IMR-90 (cell line): ENCODE measurements at regions not wholly inside any gene's neighbourhood (a gene's known extent, or its start where the extent isn't known, plus 50 kb on each side); places are given as distances from the start of the nearest gene placed in this dataset.

ENCODE experiments used
- ATAC-seq: fragments of 200-7000 bp; cut with Tn5 transposase; 2 replicates; pipeline ENCODE4 v1.9.1; 2020; ENCODE audit warnings: low read depth, mild to moderate bottlenecking, moderate library complexity
- BruUV-seq: library from RNA; stranded (reverse); fragments of 400-500 nt; replicated peaks from 2 replicates; lab custom pipeline; 2021; lab: Mats Ljungman, UMichigan
- CTCF ChIA-PET: fragments of 300-600 bp; formaldehyde crosslinking; extraction: SDS; loops from one replicate; lab custom pipeline; 2021; ENCODE audit warnings: antibody characterized with exemption; lab: Yijun Ruan, JAX
- POLR2A ChIA-PET: fragments of 300-600 bp; sonication (Branson Sonifier 250); formaldehyde crosslinking; loops from one replicate; lab custom pipeline; 2022; ENCODE audit warnings: antibody characterized with exemption; ENCODE audit not compliant: unreplicated experiment; lab: Charles Lee
- DNase-seq: peaks from one replicate; pipeline ENCODE4 v3.0.0; 2013
- H2AFZ ChIP-seq: replicated peaks from 2 replicates; pipeline ENCODE3; 2013; ENCODE audit warnings: low read length, mild to moderate bottlenecking; ENCODE audit not compliant: poor library complexity
- H2AK5ac ChIP-seq: 2 replicates; pipeline ENCODE4 v1.6.1; 2013; ENCODE audit warnings: low read depth, low read length, inconsistent platforms
- H2AK9ac ChIP-seq: replicated peaks from 2 replicates; pipeline ENCODE3; 2013; ENCODE audit warnings: mild to moderate bottlenecking, low read depth, low read length, moderate library complexity; ENCODE audit not compliant: poor library complexity
- H2BK120ac ChIP-seq: 2 replicates; pipeline ENCODE4 v1.6.1; 2013; ENCODE audit warnings: low read depth, low read length, inconsistent platforms
- H2BK15ac ChIP-seq: 3 replicates; pipeline ENCODE4 v1.6.1; 2013; ENCODE audit warnings: low read depth, low read length, inconsistent platforms
- H2BK20ac ChIP-seq: 2 replicates; pipeline ENCODE4 v1.6.1; 2013; ENCODE audit warnings: low read depth, mild to moderate bottlenecking, inconsistent platforms, low read length, moderate library complexity
- H2BK5ac ChIP-seq: 2 replicates; pipeline ENCODE4 v1.6.1; 2013; ENCODE audit warnings: mild to moderate bottlenecking, low read depth, low read length, inconsistent platforms; ENCODE audit not compliant: poor library complexity, severe bottlenecking
- H3K14ac ChIP-seq: replicated peaks from 2 replicates; pipeline ENCODE4 v1.6.1; 2013; ENCODE audit warnings: low read depth, low read length, inconsistent platforms
- H3K18ac ChIP-seq: 2 replicates; pipeline ENCODE4 v1.6.1; 2013; ENCODE audit warnings: low read depth, low read length, control low read depth
- H3K23ac ChIP-seq: 2 replicates; pipeline ENCODE4 v1.6.1; 2013; ENCODE audit warnings: low read depth, low read length, inconsistent platforms
- H3K27ac ChIP-seq: 2 replicates; pipeline ENCODE4 v1.5.1; 2013; ENCODE audit warnings: mild to moderate bottlenecking, control low read depth, low read length; ENCODE audit not compliant: insufficient read depth
- H3K27me3 ChIP-seq: 2 replicates; pipeline ENCODE4 v1.6.1; 2013; ENCODE audit warnings: low read length; ENCODE audit not compliant: control insufficient read depth, insufficient read depth
- H3K36me3 ChIP-seq: 2 replicates; pipeline ENCODE4 v1.6.1; 2013; ENCODE audit warnings: low read length, mixed read lengths; ENCODE audit not compliant: control insufficient read depth, insufficient read depth
- H3K4ac ChIP-seq: 2 replicates; pipeline ENCODE4 v1.6.1; 2013; ENCODE audit warnings: low read depth, low read length, inconsistent platforms
- H3K4me1 ChIP-seq: 2 replicates; pipeline ENCODE4 v1.6.1; 2013; ENCODE audit warnings: low read length, mixed read lengths; ENCODE audit not compliant: control insufficient read depth, insufficient read depth
- H3K4me2 ChIP-seq: 2 replicates; pipeline ENCODE4 v1.6.1; 2013; ENCODE audit warnings: low read depth, mild to moderate bottlenecking, control low read depth, low read length, moderate library complexity
- H3K4me3 ChIP-seq: 2 replicates; pipeline ENCODE4 v1.5.1; 2013; ENCODE audit warnings: low read depth, mild to moderate bottlenecking, control low read depth, low read length, moderate library complexity; ENCODE audit not compliant: insufficient read depth
- H3K56ac ChIP-seq: 2 replicates; pipeline ENCODE4 v1.6.1; 2013; ENCODE audit warnings: low read length, inconsistent platforms; ENCODE audit not compliant: insufficient read depth; ENCODE audit errors: extremely low read depth
- H3K79me1 ChIP-seq, 2 experiments: 2 replicates each; pipeline ENCODE4 v1.6.1; 2013; ENCODE audit warnings: low read length in 2 of 2, inconsistent platforms in 1 of 2, low read depth in 1 of 2
- H3K9ac ChIP-seq: 2 replicates; pipeline ENCODE4 v1.6.1; 2013; ENCODE audit warnings: low read depth, low read length, control low read depth
- H3K9me1 ChIP-seq: 2 replicates; pipeline ENCODE4 v1.6.1; 2013; ENCODE audit warnings: low read length, inconsistent platforms; ENCODE audit not compliant: insufficient read depth
- H3K9me3 ChIP-seq: 2 replicates; pipeline ENCODE4 v1.6.1; 2013; ENCODE audit warnings: low read length; ENCODE audit not compliant: control insufficient read depth, insufficient read depth
- H4K20me1 ChIP-seq: 2 replicates; pipeline ENCODE4 v1.6.1; 2013; ENCODE audit warnings: low read length, inconsistent platforms; ENCODE audit not compliant: insufficient read depth
- H4K5ac ChIP-seq: 2 replicates; pipeline ENCODE4 v1.6.1; 2013; ENCODE audit warnings: mild to moderate bottlenecking, low read depth, low read length, control low read depth
- H4K8ac ChIP-seq, 2 experiments: 2 replicates each; pipeline ENCODE4 v1.6.1; 2013; ENCODE audit warnings: low read depth in 2 of 2, low read length in 2 of 2, control low read depth in 1 of 2, inconsistent platforms in 1 of 2
- H4K91ac ChIP-seq: 2 replicates; pipeline ENCODE4 v1.6.1; 2013; ENCODE audit warnings: low read depth, low read length, inconsistent platforms; ENCODE audit not compliant: insufficient read depth
- BHLHE40 ChIP-seq: fragments of 150-350 bp; IDR thresholded peaks from 2 replicates; pipeline ENCODE4 v1.6.1; 2016; ENCODE audit warnings: mild to moderate bottlenecking, low read depth, low read length
- CEBPB ChIP-seq: IDR thresholded peaks from 2 replicates; pipeline ENCODE4 v1.6.1; 2012; ENCODE audit warnings: low read depth, low read length, improper control_type of control experiment
- CHD1 ChIP-seq: IDR thresholded peaks from 2 replicates; pipeline ENCODE4 v1.6.1; 2012; ENCODE audit warnings: low read depth, low read length, improper control_type of control experiment
- FOS ChIP-seq: fragments of 150-350 bp; IDR thresholded peaks from 2 replicates; pipeline ENCODE4 v1.6.1; 2016; ENCODE audit warnings: low read depth, low read length
- MAFK ChIP-seq: IDR thresholded peaks from 2 replicates; pipeline ENCODE4 v1.6.1; 2012; ENCODE audit warnings: low read depth, low read length, improper control_type of control experiment
- MAZ ChIP-seq: IDR thresholded peaks from 2 replicates; pipeline ENCODE4 v1.6.1; 2012; ENCODE audit warnings: low read depth, mild to moderate bottlenecking, low read length, improper control_type of control experiment, moderate library complexity, borderline replicate concordance
- MXI1 ChIP-seq: IDR thresholded peaks from 2 replicates; pipeline ENCODE4 v1.6.1; 2012; ENCODE audit warnings: low read depth, mild to moderate bottlenecking, low read length, moderate library complexity, borderline replicate concordance
- NFE2L2 ChIP-seq: fragments of 150-350 bp; IDR thresholded peaks from 2 replicates; pipeline ENCODE4 v1.6.1; 2016; ENCODE audit warnings: low read depth, mild to moderate bottlenecking, low read length
- POLR2A ChIP-seq: IDR thresholded peaks from 2 replicates; pipeline ENCODE4 v1.6.1; 2012; ENCODE audit warnings: mild to moderate bottlenecking, low read depth, low read length
- RAD21 ChIP-seq: IDR thresholded peaks from 2 replicates; pipeline ENCODE4 v1.6.1; 2012; ENCODE audit warnings: low read length, improper control_type of control experiment
- RCOR1 ChIP-seq: IDR thresholded peaks from 2 replicates; pipeline ENCODE4 v1.6.1; 2012; ENCODE audit warnings: mild to moderate bottlenecking, low read length, improper control_type of control experiment; ENCODE audit not compliant: insufficient replicate concordance
- RFX5 ChIP-seq: IDR thresholded peaks from 2 replicates; pipeline ENCODE4 v1.8.0; 2012; ENCODE audit warnings: low read depth, mild to moderate bottlenecking, low read length, moderate library complexity
- SMC3 ChIP-seq: fragments of 150-350 bp; IDR thresholded peaks from 2 replicates; pipeline ENCODE4 v1.6.1; 2016; ENCODE audit warnings: low read depth, mild to moderate bottlenecking, antibody characterized with exemption, low read length, moderate library complexity
- WGBS, 2 experiments: methylation state at CpG; one replicate each; pipeline versions ENCODE4 v1.1.5 to v1.1.7; 2013; ENCODE audit warnings: missing lambda C conversion rate in 2 of 2; ENCODE audit not compliant: insufficient read length in 1 of 2; ENCODE audit errors: extremely low coverage in 2 of 2; 5-methylcytosine and 5-hydroxymethylcytosine counted together
- dilution Hi-C: fragments of 300-500 bp; cut with HindIII; formaldehyde crosslinking; loops from one replicate; pipeline ENCODE4 v1.14.3; 2018; ENCODE audit warnings: low sequenced_read_pairs; ENCODE audit not compliant: unreplicated experiment
- in situ Hi-C: fragments of 300-500 bp; cut with MboI; formaldehyde crosslinking; loops from 3 replicates; pipeline ENCODE4 v1.14.3; 2019; ENCODE audit warnings: low sequenced_read_pairs, inconsistent platforms, mixed read lengths
- intact Hi-C: fragments of 100-400 bp; cut with micrococcal nuclease; formaldehyde crosslinking; loops from 2 replicates; pipeline ENCODE4 v1.10.0; 2022
- TF ChIP-seq, protein P1 (sequence below): conservative IDR thresholded peaks from 2 replicates; pipeline ENCODE4 v1.5.1; 2012; ENCODE audit warnings: mild to moderate bottlenecking, low read depth, low read length, improper control_type of control experiment
- TF ChIP-seq, protein P2 (sequence below): fragments of 150-350 bp; IDR thresholded peaks from 2 replicates; pipeline ENCODE4 v1.6.1; 2017; ENCODE audit warnings: mild to moderate bottlenecking, antibody characterized with exemption, low read length, low read depth
- TF ChIP-seq, protein P3 (sequence below): fragments of 150-350 bp; IDR thresholded peaks from 2 replicates; pipeline ENCODE4 v1.6.1; 2016; ENCODE audit warnings: low read depth, mild to moderate bottlenecking, low read length, moderate library complexity, borderline replicate concordance

DNA sequence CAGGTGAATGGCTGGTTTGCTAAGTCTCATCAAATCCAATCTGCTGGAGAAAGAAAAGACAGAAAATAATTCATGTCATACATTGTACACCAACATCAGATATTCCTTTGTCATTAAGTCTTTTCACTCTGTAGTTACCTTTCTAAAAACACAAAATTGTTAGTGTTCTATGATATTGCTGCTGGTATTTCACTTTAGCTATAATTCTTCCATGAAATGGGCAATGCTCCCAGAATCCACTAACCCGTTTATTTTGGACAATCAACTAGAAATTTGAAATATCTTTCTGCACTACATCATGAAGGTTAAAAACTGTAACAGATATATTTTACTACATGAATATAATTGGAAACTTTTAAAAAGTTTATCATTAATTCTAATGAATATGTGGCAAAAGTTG, 181.3 kb downstream of the C7orf25 start:
- no peak overlapping the region for H3K27ac ChIP-seq
- no peaks in the 10 kb centered on the region for H3K36me3 ChIP-seq
- H2AK9ac ChIP-seq, result no peak overlapping the region
- no peaks in the 10 kb centered on the region for H4K20me1 ChIP-seq
- no peak overlapping the region for H2BK120ac ChIP-seq
- ChIA-PET POLR2A (no interaction called here), CTCF (no interaction called here)
- H3K4me3 ChIP-seq, result no peak overlapping the region
- H2AK5ac ChIP-seq, result no peak overlapping the region
- no peak overlapping the region for H3K4me2 ChIP-seq
- no TSS peak for BruUV-seq
- no peak overlapping the region for H4K8ac ChIP-seq
- DNase-seq, result no peak
- TF ChIP-seq CHD1 (no peak), CEBPB (no peak), MAZ (no peak), RCOR1 (no peak), RAD21 (no peak), NFE2L2 (no peak), MAFK (no peak), RFX5 (no peak), MXI1 (no peak), BHLHE40 (no peak), SMC3 (no peak), FOS (no peak), POLR2A (no peak)
- TF ChIP-seq, protein P1, sequence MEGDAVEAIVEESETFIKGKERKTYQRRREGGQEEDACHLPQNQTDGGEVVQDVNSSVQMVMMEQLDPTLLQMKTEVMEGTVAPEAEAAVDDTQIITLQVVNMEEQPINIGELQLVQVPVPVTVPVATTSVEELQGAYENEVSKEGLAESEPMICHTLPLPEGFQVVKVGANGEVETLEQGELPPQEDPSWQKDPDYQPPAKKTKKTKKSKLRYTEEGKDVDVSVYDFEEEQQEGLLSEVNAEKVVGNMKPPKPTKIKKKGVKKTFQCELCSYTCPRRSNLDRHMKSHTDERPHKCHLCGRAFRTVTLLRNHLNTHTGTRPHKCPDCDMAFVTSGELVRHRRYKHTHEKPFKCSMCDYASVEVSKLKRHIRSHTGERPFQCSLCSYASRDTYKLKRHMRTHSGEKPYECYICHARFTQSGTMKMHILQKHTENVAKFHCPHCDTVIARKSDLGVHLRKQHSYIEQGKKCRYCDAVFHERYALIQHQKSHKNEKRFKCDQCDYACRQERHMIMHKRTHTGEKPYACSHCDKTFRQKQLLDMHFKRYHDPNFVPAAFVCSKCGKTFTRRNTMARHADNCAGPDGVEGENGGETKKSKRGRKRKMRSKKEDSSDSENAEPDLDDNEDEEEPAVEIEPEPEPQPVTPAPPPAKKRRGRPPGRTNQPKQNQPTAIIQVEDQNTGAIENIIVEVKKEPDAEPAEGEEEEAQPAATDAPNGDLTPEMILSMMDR, result no peak
- TF ChIP-seq, protein P2, sequence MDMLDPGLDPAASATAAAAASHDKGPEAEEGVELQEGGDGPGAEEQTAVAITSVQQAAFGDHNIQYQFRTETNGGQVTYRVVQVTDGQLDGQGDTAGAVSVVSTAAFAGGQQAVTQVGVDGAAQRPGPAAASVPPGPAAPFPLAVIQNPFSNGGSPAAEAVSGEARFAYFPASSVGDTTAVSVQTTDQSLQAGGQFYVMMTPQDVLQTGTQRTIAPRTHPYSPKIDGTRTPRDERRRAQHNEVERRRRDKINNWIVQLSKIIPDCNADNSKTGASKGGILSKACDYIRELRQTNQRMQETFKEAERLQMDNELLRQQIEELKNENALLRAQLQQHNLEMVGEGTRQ, result no peak
- TF ChIP-seq, protein P3, sequence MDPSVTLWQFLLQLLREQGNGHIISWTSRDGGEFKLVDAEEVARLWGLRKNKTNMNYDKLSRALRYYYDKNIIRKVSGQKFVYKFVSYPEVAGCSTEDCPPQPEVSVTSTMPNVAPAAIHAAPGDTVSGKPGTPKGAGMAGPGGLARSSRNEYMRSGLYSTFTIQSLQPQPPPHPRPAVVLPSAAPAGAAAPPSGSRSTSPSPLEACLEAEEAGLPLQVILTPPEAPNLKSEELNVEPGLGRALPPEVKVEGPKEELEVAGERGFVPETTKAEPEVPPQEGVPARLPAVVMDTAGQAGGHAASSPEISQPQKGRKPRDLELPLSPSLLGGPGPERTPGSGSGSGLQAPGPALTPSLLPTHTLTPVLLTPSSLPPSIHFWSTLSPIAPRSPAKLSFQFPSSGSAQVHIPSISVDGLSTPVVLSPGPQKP, result no peak
- H3K9ac ChIP-seq, result no peak overlapping the region
- no peaks in the 10 kb centered on the region for H3K79me1 ChIP-seq
- no peak overlapping the region for H2BK15ac ChIP-seq
- ATAC-seq, result no peak
- no peak overlapping the region for H3K4ac ChIP-seq
- H3K4me1 ChIP-seq, result no peaks in the 10 kb centered on the region
- in situ Hi-C loops, result no loop called here
- no peaks in the 10 kb centered on the region for H3K27me3 ChIP-seq
- no CpG with 5 or more reads among the region's 1 CpG for WGBS, 2 experiments
- intact Hi-C loops, result no loop called here
- H4K91ac ChIP-seq, result no peak overlapping the region
- no peak overlapping the region for H3K18ac ChIP-seq
- H3K14ac ChIP-seq, result no peak overlapping the region
- H3K56ac ChIP-seq, result no peak overlapping the region
- H3K23ac ChIP-seq, result no peak overlapping the region
- no peak overlapping the region for H4K5ac ChIP-seq
- H2BK20ac ChIP-seq, result no peak overlapping the region
- H3K9me3 ChIP-seq, result no peaks in the 10 kb centered on the region
- dilution Hi-C loops, result no loop called here
- no peaks in the 10 kb centered on the region for H3K9me1 ChIP-seq
- no peak overlapping the region for H2AFZ ChIP-seq
- H2BK5ac ChIP-seq, result no peak overlapping the region
